Omental fat pad (tissue), 3 donors: ENCODE measurements at regions not wholly inside any gene's neighbourhood (a gene's known extent, or its start where the extent isn't known, plus 50 kb on each side); places are given as distances from the start of the nearest gene placed in this dataset.

Source experiments
- ATAC-seq: fragments of 150-250 bp; one replicate; pipeline ENCODE4 v1.9.1; 2016; ENCODE audit warnings: mild to moderate bottlenecking, moderate library complexity; ENCODE audit not compliant: low FRiP score
- DNase-seq: peaks from one replicate; pipeline ENCODE4 v3.0.0-alpha.2; 2019; ENCODE audit warnings: low spot score
- CTCF ChIP-seq, 3 donors: fragments of 450-650 bp; IDR thresholded peaks; one replicate each; pipeline ENCODE4 v1.5.1; 2016 to 2017; ENCODE audit warnings: antibody characterized with exemption in 3 of 3, mild to moderate bottlenecking in 3 of 3, moderate library complexity in 2 of 3

DNA sequence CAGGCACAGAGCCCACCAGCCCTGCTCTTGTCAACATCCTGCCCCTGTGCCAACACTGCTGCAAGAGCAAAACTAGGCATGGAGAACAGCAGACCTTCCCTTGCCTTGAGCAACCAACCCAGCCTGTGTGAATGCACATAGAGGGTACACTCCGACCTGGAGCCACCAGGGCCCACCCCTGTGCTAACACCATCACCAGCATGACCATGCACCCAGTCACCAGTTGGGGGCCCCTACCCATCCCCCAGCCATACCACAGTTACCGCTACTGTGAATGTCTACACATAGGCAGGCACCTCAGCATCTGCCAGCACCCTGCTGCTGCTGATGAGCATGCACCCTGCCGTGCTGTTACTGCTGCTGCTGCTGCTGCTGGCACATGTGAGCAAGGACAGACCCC lies 301.9 kb upstream of the ST6GAL2 start:
- TF ChIP-seq CTCF (IDR thresholded peaks at IDR 0.05), result no peak
- no peak for DNase-seq
- ATAC-seq, result no peak

GRCh38 chr2:107195631-107196030 lies 309.7 kb upstream of the ST6GAL2 start:
- TF ChIP-seq CTCF (IDR thresholded peaks at IDR 0.05), result no peak
- no peak for DNase-seq
- ATAC-seq, result no peak

DNA sequence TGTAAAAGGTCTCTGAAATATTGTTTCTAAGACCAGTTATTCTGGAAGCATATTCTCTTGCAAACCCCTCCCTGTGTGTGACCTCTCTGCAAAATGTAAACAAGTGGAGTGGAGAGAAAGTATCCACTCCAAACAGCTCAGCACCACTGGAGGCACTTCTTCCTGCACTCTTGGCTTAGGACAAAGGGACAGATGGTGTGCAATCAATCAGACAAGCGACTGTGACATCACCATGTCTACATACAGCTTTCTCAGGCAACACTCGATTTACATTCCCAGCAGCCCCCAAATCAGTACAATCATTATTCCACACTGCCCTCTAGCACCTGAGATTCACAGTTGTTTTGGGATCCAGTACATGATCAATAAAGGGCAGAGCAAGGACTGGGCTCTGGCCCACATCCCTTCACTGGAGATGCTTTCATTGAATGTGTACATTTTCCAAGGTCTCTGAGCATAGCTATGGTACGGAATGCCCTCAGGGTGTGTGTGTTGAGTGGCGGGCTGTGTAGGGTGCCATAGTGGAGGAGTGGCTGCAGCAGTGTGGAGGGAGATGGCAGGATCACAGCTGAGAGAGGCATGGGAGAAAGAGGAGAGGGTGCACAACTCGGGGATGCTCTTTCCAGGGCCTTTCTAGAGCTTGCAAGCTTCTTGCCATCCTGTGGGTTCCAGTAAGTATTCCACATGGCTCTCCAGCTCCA lies 311.8 kb upstream of the ST6GAL2 start:
- ATAC-seq, result no peak
- DNase-seq, result no peak
- no peak for TF ChIP-seq CTCF (IDR thresholded peaks at IDR 0.05)

- no peak for TF ChIP-seq CTCF (IDR thresholded peaks at IDR 0.05)
- ATAC-seq, result no peak
- no peak for DNase-seq
Measured at GRCh38 chr2:107202962-107203591, 317.1 kb upstream of the ST6GAL2 start.

GRCh38 chr2:107215401-107216350 lies 329.7 kb upstream of the ST6GAL2 start:
- TF ChIP-seq CTCF (IDR thresholded peaks at IDR 0.05), result no peak
- ATAC-seq, result no peak
- no peak for DNase-seq

DNA sequence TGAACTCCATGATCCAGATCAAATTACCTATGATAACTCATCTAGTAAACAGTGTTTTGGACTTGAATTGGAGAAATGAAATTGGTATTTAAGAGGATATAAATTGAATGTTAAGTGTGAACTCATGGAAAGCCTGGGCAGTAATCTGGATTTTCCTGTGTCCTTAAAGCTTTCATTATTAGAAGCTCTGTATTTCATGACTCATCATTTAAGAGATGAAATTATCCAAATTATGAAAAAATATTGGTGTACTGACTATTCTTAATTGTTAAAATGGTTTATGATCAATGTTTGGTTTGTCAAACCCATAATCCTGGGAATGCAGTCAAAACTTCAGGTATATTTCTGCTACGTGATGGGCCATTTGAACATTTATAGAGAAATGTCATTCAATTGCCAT lies 332.2 kb upstream of the ST6GAL2 start:
- no peak for TF ChIP-seq CTCF (IDR thresholded peaks at IDR 0.05)
- ATAC-seq (no peak), DNase-seq (no peak)
